HEK293T (cell line): ENCODE measurements at regions not wholly inside any gene's neighbourhood (a gene's known extent, or its start where the extent isn't known, plus 50 kb on each side); places are given as distances from the start of the nearest gene placed in this dataset.

Experiments used
- BHLHE40 ChIP-seq: fragments of 450-650 bp; IDR thresholded peaks from 2 replicates; pipeline ENCODE4 v1.6.1; 2016; ENCODE audit warnings: mild to moderate bottlenecking, moderate library complexity, borderline replicate concordance
- ELF4 ChIP-seq: fragments of 450-650 bp; IDR thresholded peaks from 2 replicates; pipeline ENCODE4 v1.6.1; 2017; ENCODE audit warnings: antibody characterized with exemption
- FOXM1 ChIP-seq: fragments of 450-650 bp; IDR thresholded peaks from 2 replicates; pipeline ENCODE4 v1.6.1; 2017; ENCODE audit warnings: mild to moderate bottlenecking, borderline replicate concordance
- HDGF ChIP-seq: fragments of 450-650 bp; IDR thresholded peaks from 2 replicates; pipeline ENCODE4 v1.6.1; 2017; ENCODE audit warnings: antibody characterized with exemption, borderline replicate concordance
- L3MBTL2 ChIP-seq: fragments of 450-650 bp; conservative IDR thresholded peaks from 2 replicates; pipeline ENCODE4 v1.6.1; 2016; ENCODE audit warnings: mild to moderate bottlenecking
- SP1 ChIP-seq: fragments of 450-650 bp; IDR thresholded peaks from 2 replicates; pipeline ENCODE4 v1.6.1; 2017
- SUZ12 ChIP-seq: fragments of 450-650 bp; IDR thresholded peaks from 2 replicates; pipeline ENCODE4 v1.6.1; 2016; ENCODE audit warnings: mild to moderate bottlenecking

DNA sequence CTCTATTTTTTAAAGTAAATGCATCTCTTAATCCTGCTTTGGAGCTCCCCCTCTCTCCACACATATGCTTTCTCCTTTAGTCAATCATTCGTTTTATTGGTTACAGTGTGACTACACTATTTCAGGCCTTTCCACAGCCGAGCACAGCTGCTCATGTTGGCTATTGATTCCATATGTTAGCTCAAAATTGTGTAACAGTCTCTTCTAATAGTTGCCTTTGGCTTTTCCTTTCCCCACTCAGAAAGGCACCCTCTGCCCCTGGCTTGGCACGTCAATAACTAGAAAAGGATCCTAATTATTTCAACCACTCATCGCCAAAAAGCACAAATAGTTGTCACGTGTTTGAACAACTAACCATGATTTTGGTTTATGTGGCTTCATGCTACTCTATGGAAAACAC lies 410.3 kb upstream of the SLC35B3 start:
- TF ChIP-seq SP1 (no peak), ELF4 (no peak), SUZ12 (no peak), FOXM1 (no peak), BHLHE40 (no peak), HDGF (no peak), L3MBTL2 (no peak)
